ENCODE measurements at regions not wholly inside any gene's neighbourhood (a gene's known extent, or its start where the extent isn't known, plus 50 kb on each side); places are given as distances from the start of the nearest gene placed in this dataset.
"Not testable (repeated sequence)": the region's sequence is repeated elsewhere in the genome, so short reads cannot be mapped to it uniquely, and the experiment has no call there.

DNA sequence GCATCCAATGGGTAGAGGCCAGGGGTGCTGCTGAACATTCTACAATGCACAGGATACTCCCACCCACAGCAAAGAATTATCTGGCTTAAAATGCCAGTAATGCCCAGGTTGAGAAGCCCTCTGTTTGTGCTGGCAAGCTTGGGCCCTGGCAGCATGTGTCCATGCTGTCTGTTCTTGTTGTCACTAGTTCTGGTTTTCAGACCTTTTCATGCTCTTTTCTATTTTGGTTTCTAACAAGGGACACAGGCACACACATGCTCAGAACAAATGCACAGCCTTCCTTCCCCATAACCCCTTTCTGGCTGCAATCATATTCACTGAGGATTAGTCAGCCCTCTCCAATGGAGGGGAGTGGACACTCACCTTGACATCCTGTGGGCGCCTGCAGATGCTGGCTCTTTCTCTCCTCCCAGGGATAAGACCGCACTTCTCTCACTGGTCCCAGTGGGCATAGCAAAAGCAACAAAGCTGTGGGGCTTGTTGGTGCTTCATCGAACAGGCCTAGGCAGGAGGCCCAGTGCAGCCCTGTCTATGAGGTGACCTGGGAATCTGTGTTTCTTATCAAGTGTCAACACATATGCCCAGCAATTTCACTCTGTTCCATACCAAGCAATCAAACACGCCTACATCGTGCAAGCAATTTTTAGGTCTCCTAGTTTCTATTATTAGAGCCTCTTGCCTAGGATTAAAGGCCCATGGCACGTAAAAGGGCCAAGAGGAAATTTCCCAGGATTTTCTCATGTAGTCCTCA, 271.1 kb upstream of the CCL2 start:
- DNase-seq = no peak

DNA sequence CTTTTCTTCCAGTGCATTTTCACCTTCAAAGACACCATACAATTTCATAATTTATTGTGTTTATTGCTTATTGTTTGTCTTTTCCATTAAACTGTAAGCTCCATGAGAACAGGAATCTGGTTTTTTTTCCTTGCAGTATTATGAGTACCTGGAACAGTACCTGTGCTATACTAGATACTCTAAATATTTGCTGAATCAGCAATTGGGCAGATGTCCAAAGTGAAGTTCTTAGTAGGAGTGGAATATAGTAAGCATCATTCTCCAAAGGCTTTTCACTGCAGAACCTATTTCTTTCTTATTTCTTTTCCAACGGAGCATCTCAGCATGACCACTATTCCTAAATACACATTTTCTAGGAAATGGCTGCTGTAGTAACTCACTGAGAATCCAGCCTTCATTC, 269.0 kb upstream of the CCL2 start:
- DNase-seq = no peak

DNA sequence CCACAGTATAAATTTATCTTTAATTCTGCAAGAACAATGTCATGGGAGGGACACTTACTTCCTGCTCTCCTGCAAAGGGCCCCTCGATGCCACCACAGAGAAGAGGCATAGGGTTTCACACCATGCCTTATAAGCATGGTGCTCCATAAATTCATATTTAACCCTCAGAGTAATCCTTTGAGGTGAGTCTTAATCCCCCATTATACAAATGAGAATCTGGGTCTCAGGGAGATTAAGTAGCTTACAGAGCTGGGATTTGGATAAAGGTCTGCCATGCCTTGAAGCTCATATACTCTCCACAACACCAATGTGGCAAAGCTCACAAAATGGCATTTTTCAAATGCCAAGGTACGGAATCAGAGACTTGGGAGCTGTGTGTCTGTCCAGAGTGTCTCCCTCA, 268.5 kb upstream of the CCL2 start:
- no peak for DNase-seq

DNA sequence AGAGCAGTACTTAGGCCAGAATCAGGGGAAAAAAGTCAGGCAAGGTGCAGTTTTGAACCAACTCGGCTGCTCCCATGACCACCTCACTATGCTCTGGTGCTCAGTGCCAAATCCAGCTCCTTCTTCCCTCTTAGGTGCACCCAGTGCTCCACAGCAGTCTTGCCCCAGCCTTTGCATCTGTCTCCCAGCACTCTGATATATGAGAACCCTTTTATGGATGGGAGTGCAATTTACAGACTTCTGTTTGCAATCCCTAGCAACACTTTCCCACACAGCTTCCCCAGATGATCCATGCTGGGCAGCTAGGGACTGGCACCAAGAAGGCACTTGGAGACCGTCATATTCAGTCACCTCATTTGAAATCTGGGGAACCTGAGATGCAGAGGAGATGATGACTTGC, 267.9 kb upstream of the CCL2 start:
- DNase-seq = no peak

DNA sequence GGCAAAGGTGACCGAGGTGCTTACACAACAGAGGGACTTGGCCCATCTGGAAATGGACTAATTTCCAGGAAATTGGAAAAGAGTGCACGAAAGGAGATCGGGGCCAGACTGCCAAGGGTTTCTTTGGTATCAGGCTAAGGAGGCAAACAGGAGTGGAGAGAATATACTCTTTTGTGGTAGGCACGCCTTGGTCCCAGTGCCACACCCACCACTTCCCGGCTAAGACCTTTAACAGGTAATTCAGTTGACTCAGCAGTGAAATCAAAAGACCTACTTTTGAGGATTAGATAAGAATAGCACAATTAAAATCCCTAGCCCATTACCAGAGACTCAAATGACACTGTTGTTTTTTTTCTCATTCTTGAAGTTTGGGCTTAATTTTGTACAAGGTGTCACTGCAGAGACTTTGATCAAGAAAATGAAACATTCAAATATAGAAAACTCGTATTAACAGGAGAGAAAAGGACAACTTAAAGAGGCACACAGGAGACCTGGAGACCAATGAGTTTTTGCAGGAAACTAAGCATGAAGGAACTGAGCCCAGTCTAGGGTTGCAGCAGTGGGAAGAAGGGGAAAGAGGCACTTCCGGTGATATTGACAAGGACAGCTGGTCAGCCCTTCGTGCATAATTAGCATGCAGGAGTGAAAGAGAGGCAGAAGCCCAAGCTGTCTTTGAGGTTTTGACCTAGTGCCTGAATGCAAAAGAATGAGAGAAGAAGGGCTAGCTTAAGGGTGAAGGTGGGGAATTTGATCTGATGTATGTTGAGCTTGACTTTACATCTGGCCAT, 265.5 kb upstream of the CCL2 start:
- no peak for DNase-seq

DNA sequence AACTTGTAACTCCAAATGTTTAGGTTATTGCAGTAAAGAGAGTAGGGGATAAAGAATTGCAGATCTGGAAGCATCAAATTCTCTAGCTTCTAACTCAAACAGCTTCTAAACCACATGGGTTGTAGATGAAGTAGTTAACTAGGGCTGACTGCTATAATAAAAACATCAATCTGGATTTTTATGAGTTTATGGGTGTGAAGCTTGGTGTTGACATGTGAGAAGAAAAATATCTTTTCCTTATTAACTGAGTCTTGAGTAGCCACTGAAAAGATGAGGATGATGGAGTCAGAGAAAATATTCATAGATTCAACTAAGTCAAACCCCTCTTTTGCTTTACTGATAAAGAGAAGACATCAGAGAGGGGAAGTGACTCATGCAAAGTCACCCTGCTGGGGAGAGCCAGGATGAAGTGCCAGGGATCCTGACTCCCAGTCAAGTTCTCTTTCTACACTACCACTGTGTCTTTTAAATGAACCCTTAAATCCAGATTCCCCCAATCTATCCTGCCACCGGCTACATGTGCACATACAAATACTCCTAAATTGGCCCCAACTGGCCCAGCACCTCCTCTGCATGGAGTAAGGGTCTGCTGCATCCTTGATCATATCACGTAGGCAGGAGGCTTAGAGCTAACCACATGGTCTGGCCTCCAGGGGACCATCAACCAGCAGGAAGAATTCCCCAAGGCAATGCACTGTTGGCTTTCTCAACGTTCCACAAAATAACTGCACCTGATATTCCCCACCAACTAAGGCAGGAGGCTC, 264.0 kb upstream of the CCL2 start:
- DNase-seq = no peak

DNA sequence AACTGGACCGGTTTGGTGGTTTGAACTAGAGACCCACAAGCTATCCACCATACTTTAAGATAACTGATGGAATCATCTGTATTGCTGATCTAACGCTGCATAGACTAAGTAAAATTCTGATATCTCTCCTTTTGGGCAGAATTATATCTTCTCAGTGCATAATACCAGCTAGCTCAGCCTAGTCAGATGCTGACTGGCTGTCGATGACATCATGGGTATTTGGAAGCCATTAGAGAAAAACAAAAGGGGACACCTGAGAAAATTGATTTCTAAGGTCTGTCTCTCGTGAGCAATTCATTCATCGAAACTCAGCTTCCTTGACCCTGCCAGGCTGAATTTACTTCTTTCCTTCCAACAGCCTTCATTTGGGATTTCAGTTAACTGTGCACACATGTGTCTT, 263.0 kb upstream of the CCL2 start:
- DNase-seq = no peak

DNA sequence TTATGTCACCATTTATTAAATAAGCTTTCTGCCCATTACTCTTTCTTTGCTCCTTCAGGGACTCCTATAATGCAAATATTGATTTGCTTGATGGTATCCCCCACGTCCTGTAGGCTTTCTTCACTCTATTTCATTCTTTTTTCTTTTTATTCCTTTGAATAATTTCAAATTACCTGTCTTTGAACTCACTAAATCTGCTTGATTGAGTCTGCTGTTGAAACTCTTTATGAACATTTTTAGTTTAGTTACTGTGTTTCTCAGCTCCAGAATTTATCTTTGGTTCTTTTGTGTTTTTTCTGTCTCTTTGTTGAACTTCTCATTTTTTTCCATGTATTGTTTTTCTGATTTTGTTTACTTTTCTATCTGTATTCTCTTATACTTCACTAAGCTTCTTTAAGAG, 254.4 kb upstream of the CCL2 start:
- no peak for DNase-seq

DNA sequence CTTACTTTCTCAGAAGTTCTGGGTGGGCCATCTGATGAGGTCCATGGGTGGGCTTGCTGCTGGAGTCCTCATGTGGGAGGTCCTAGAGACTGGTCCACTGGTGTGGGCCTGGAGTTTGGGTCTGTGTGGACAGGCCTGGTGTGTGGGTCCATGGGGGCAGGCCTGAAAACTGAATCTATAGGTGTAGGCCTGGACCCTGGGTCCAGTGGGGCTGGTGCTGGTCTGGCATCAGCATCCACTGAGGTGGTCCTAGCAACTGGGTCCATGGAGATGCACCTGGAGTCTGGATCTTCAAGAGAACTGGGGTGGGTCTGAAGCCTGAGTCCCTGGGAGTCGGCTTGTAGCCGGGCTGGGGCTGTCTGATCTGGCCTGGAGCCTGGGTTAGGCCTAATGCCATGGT, 253.8 kb upstream of the CCL2 start:
- no peak for DNase-seq

DNA sequence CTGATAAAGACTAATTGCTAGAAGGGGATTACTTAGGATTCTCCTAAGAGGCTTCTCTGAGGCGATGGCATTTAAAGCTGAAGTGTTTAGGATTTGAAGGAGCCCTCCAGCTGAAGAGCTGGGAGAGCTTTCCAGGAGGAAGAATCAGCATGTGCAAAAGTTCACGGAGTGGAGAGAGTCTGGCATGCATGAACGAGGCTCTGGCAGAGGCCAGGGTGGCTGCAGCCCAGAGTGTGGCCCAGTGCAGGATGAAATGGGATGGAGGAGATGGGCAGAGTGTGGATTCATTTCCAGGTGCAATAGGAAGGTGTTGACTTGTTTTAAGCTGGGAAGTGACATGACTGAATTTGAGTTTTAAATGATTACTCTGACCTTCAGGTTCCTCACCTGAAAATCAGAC, 249.0 kb upstream of the CCL2 start:
- DNase-seq = no peak

DNA sequence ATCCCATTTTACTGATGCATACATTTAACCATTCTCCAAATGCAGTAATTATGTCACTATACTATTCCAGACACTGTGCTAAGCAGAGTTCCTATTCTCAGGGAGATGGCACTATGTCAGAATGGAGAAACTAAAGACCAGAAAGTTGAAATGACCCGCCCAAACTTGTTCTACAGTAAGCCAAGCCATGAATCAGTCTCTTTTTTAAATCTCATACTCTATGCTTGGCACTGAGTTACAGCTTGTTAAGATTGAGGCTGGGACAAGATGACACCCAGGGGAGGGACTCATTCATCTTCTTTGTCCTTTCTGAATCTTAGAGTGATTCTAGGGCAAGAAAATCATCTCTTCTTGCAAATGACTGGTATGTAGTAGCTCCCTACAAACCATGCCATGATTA, 247.0 kb upstream of the CCL2 start:
- no peak for DNase-seq

DNA sequence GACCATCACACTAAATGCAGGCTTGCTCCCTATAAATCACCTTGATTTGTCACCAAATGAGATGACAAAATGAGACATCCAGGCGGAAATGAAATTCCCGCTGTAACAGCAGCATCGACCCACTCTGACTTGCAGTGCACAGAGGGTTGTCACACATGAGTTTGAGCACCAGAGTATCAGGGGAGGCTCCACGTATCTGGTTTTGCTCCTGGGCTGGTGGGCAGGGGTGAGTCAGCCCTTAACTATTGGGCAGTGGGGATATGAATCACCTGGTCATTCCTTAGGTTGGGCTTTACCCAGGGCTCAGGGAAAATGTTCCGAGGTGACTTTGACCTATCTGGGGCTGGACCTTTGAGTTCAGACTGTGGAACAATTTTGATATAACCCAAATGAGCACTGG, 245.2 kb upstream of the CCL2 start:
- DNase-seq = no peak

DNA sequence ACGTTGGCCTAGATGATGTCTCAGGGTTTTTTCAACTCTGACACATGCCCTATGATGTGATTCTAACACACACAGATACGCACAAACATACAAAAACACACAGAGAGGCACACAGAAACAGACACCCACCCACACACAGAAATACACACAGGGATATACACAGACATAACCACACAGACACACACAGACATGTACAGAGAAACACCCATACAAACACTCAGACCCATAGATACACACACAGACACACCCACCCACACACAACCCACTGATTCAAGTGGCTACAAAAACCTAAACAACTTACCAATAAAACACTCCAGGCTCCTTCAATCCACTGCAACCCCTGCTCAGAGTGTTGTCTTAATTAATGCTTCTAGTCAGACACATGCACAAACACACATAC, 244.6 kb upstream of the CCL2 start:
- no peak for DNase-seq

DNA sequence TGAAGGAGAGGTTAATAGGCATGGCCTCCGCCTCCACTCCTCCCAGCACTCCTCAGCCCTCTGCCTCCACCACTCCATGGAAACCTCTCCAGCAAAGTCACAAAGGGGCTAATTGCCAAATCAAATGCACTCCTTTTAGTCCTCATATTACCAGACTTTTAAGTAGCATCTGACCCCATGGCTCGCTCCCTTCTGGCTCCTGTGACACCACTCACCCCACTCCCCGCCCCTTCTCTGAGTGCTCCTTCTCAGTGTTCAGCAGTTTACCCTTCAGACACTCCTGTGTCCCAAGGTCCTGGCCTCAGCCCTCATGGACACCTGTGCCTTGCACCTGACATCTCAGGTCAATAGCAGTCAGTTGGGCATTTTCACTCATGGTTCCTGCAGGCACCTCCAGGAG, 243.5 kb upstream of the CCL2 start:
- DNase-seq = no peak

DNA sequence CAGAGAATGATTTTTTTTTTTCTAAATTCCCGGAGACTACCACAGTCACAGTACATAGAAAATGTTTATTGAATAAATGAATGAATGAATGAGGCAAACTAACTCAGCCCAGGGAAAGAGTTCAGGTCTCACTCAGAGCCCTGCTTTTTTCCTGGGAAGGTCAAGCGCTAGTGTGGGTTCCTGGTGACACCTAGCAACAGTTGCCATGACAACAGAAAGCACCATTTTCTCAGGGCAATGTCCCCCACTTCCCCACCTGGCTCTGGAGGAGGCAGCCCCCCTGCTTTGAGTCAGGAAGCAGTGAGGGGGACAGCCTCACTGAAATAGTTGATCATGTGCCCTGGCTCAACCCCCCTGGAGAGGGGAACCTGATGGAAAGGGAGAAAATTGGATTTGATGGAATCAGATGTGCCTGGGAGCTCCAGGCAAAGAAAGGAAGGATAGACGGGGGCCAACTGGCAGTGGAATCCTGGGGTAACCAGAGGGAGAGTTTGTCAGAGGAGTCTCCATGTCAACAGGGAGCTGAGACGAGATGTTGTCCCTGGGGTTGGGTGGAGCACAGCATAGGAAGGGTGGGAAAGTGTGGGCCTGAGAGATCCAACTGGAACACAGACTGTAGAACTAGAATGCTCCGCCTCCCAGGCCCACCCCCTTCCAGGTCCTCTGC, 242.2 kb upstream of the CCL2 start:
- DNase-seq = no peak

DNA sequence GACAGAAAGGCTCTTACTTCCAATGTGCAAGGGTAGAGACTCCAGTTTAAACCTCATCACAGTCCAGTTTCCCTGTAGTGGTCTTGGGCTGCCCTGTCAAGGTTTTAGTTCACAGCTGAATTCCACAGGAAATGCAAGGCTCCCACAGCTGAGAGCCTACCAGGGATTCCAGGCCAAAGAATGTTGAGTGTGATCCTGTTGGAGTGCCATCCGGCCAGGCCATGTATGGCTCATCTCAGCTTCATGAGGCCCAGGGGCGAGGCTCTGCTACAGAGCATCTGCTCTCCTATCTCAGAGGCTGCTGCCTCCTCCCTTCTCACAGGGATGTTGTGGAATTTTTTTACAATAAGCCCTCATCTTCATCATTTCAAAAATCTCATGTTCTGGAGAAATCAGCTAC, 239.8 kb upstream of the CCL2 start:
- DNase-seq = no peak

DNA sequence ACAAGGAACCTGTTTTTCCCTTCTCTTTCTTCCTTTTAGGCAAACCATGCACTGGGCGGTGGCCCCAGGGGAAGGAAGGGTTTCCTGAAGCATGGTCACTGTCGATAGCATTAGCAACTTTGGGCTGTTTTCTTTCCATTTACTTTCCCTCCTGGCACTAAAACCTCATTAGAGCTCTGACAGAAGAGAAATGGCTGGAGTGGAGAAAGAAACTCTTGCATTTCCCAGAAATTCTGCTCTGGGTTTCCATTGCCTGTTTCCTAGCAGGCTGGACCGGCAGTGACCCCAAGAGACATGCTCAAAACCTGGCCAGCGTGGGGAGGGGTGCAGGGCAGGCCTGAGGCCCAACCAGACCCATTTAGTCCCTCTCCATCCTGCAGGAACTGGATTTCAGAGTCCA, 230.7 kb upstream of the CCL2 start:
- DNase-seq = no peak

DNA sequence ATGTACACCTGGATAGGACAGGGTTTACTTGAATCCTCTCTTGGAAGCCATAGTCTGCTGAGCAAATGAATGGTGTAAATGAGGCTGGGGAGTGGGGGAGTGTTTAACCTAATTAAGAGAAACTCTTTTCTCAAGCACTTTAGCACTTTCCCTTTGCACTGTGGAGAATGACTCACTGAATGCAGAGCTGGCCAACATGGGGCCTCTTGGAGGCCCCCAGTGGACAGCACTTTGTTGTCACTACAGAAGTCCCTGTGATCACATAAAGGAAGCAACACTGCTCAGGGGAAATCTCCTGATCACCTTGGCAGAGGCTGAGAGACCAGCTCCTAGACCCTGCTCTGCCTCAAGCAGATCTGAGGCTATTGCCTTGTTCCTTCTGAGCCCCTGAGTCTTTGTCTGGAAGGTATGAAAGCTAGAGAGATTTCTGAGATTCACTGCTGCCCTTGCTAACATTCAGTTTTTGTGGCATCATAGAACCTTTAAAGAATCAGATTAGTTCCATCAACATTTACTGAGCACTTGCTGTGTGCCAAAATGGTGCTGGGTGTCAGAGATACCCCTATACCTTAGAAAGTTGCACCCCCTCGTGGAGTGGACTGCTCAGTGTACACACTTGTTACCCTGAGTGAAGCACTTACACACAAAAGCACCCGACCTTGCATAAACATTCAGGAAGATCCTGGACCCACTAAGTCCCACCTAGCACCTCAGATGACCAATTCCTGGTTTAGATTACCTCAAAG, 230.1 kb upstream of the CCL2 start:
- no peak for DNase-seq

DNA sequence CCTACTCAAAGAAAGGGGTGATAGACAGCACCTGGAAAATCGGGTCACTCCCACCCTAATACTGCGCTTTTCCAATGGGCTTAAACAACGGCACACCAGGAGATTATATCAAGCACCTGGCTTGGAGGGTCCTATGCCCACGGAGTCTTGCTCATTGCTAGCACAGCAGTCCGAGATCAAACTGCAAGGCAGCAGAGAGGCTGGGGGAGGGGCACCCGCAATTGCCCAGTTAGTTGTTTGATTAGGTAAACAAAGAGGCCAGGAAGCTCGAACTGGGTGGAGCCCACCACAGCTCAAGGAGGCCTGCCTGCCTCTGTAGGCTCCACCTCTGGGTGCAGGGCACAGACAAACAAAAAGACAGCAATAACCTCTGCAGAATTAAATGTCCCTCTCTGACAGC, 224.5 kb upstream of the CCL2 start:
- DNase-seq = not testable (repeated sequence)

DNA sequence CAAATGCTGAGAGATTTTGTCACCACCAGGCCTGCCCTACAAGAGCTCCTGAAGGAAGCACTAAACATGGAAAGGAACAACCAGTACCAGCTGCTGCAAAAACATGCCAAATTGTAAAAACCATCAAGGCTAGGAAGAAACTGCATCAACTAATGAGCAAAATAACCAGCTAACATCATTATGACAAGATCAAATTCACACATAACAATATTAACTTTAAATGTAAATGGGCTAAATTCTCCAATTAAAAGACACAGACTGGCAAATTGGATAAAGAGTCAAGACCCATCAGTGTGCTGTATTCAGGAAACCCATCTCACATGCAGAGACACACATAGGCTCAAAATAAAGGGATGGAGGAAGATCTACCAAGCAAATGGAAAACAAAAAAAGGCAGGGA, 222.8 kb upstream of the CCL2 start:
- not testable (repeated sequence) for DNase-seq

DNA sequence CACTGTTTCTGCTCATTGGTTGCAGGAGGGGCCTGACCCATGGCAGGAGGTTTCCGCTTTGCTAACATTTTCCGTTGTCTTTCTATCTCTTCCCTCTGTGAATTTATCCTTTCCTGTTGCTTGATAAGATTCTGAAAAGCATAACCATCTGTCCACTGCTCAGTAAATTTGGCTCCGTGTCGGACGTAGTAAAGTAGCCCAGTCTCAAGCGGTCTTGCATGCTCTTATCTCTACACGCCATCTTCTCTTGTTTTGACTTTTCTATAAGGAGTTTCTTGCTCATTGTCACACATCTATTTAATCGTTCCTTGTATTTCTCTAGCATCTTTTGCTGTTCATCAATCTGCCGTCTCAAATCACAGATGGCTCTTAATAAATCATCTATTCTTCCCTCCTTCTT, 216.3 kb upstream of the CCL2 start:
- not testable (repeated sequence) for DNase-seq

DNA sequence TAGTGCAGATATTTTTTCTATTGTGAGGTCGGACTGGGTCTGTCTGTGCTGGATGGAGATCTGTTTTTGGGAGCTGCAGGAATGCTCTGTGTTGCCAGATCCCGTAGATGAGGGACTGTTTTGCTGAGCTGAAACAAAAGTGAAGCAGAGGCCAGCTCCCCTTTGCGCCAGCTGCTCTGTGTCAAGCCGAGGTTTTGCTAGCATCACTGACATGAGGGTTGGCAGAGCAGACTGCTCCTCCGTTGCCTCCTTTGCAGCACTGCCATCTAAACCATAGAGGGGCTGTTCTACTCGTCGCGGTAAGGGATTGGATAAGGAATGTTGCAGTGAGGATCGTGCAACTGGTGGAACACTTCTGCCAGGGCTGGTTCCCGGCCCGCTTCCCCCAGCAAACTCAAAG, 215.9 kb upstream of the CCL2 start:
- DNase-seq = not testable (repeated sequence)

Measured in fibroblast of skin of abdomen (primary cell).